Suprapubic skin (tissue), 3 donors: ENCODE measurements at regions not wholly inside any gene's neighbourhood (a gene's known extent, or its start where the extent isn't known, plus 50 kb on each side); places are given as distances from the start of the nearest gene placed in this dataset.
"Not testable (repeated sequence)": the region's sequence is repeated elsewhere in the genome, so short reads cannot be mapped to it uniquely, and the experiment has no call there.

Experiments used
- CTCF ChIP-seq, 2 donors: fragments of 200-600 bp in 1 of 2; fragments of 450-650 bp in 1 of 2; sonication (generic) in 1 of 2; IDR thresholded peaks; one replicate each; pipeline ENCODE4 v1.5.1; 2016 to 2019; ENCODE audit warnings: antibody characterized with exemption in 2 of 2, mild to moderate bottlenecking in 1 of 2, moderate library complexity in 1 of 2
- EP300 ChIP-seq: sonication (generic); formaldehyde crosslinking; IDR thresholded peaks from one replicate; pipeline ENCODE4 v1.6.1; 2017; ENCODE audit warnings: antibody characterized with exemption

DNA sequence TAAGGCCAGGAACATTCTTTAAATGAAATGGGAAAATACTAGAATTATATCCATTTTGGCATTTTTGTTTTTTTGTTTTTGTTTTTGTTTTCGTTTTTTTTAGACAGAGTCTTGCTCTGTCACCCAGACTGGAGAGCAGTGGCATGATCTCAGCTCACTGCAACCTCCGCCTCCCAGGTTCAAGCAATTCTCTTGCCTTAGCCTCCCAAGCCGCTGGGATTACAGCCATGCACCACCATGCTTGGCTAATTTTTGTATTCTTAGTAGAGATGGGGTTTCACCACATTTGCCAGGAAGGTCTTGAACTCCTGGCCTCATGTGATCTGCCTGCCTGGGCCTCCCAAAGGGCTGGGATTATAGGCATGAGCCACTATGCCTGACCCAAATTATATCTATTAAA is 520.7 kb upstream of the RORB start:
- not testable (repeated sequence) for TF ChIP-seq CTCF (IDR thresholded peaks at IDR 0.05); EP300
